ENCODE measurements at regions not wholly inside any gene's neighbourhood (a gene's known extent, or its start where the extent isn't known, plus 50 kb on each side); places are given as distances from the start of the nearest gene placed in this dataset.
"Not testable (repeated sequence)": the region's sequence is repeated elsewhere in the genome, so short reads cannot be mapped to it uniquely, and the experiment has no call there.

DNA sequence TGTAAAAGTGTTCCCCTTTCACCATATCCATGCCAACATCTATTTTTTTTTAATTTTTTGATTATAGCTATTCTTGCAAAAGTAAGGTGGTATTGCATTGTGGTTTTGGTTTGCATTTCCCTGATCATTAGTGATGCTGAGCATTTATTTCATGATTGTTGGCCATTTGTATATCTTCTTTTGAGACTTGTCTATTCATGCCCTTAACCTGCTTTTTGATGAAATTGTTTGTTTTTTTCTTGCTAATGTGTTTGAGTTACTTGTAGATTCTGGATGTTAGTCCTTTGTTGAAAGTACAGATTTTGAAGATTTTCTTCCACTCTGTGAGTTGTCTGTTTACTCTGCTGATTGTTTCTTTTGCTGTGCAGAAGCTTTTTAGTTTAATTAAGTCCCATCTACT lies 233.1 kb downstream of the RBM26 start:
- FAIRE-seq; DNase-seq (ENCODE audit: low read depth); H3K79me2 ChIP-seq (ENCODE audit: insufficient read depth, low read length); H3K4me3 Mint-ChIP-seq (ENCODE audit: unreplicated experiment); H3K9me3 Mint-ChIP-seq (ENCODE audit: unreplicated experiment); H3K36me3 Mint-ChIP-seq (ENCODE audit: low read depth, unreplicated experiment); H3K9me3 ChIP-seq (ENCODE audit: insufficient read depth, low read depth, low read length); H3K4me3 ChIP-seq (ENCODE audit: insufficient read depth, low read depth, low read length); H3K4me1 ChIP-seq (ENCODE audit: insufficient read depth, low read length); H2AFZ ChIP-seq (ENCODE audit: low read depth, low read length); H3K4me1 Mint-ChIP-seq (ENCODE audit: low read depth, unreplicated experiment); H3K27ac Mint-ChIP-seq (ENCODE audit: unreplicated experiment); H3K27me3 Mint-ChIP-seq (ENCODE audit: low read depth, unreplicated experiment); H3K4me2 ChIP-seq (ENCODE audit: low read length); H3K36me3 ChIP-seq (ENCODE audit: insufficient read depth, low read length); H3K27ac ChIP-seq (ENCODE audit: low read depth, low read length); H3K27me3 ChIP-seq (ENCODE audit: insufficient read depth, low read length); H3K9ac ChIP-seq (ENCODE audit: low read length); H4K20me1 ChIP-seq (ENCODE audit: insufficient read depth, low read length): not testable (repeated sequence)

DNA sequence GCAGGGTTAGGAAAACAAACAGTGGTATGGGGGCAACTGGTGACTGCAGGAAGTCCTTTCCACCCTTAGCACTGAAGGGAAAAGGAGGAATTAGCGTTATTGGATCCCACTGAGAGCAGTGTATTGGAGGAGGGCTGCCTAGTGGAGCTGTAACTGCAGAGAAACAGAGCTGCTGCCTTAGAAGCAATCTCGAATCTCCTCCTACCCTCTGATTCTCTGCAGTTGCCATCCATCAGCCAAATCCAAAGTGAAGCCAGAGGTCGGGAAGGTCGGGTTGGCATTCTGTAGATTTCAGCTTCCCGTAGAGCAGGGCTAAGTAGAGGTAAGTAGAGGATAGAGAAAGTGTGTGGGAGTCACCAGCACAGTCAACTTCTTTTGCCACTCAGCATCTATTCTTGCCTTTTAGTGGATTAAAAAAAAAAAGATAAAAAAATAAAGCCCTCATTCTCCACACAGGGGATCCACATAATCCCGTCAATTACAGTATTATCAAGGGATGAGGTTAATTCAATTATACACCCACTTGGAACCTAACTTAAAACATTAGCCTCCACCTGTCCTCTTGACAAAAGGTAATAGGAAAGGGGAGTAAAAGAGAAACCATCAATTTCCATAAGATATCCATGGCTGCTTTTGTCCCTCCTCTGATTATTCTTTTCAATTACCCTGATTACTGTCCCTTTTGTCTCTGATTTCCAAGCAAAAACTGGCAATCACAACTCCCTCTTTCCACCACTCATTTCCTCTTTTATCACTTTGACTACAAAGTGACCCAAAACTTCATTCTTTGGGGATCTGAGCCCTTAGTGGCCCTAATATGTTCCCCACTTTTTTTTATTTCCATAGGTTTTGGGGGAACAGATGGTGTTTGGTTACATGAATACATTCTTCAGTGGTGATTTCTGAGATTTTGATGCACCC lies 234.7 kb downstream of the RBM26 start:
- Histone ChIP-seq H3K4me1 (ENCODE audit: insufficient read depth, low read length) (no peaks in the 10 kb centered on the region), H2AFZ (ENCODE audit: low read depth, low read length) (no peak overlapping the region), H3K79me2 (ENCODE audit: insufficient read depth, low read length) (no peaks in the 10 kb centered on the region), H3K27ac (ENCODE audit: low read depth, low read length) (no peak overlapping the region), H3K27me3 (ENCODE audit: insufficient read depth, low read length) (no peaks in the 10 kb centered on the region), H3K36me3 (ENCODE audit: insufficient read depth, low read length) (no peaks in the 10 kb centered on the region), H3K9ac (ENCODE audit: low read length) (no peak overlapping the region), H3K4me3 (ENCODE audit: insufficient read depth, low read depth, low read length) (no peak overlapping the region), H3K4me2 (ENCODE audit: low read length) (no peak overlapping the region), H4K20me1 (ENCODE audit: insufficient read depth, low read length) (no peaks in the 10 kb centered on the region), H3K9me3 (ENCODE audit: insufficient read depth, low read depth, low read length) (no peaks in the 10 kb centered on the region)
- DNase-seq (ENCODE audit: low read depth) (no peak), FAIRE-seq (no peak)
- Mint-ChIP-seq H3K9me3 (ENCODE audit: unreplicated experiment) (peaks cover 4% of the 10 kb centered on the region), H3K4me1 (ENCODE audit: low read depth, unreplicated experiment) (no peaks in the 10 kb centered on the region), H3K27me3 (ENCODE audit: low read depth, unreplicated experiment) (no peaks in the 10 kb centered on the region), H3K36me3 (ENCODE audit: low read depth, unreplicated experiment) (no peaks in the 10 kb centered on the region), H3K27ac (ENCODE audit: unreplicated experiment) (no peak overlapping the region), H3K4me3 (ENCODE audit: unreplicated experiment) (no peak overlapping the region)
- TF ChIP-seq EZH2 (IDR thresholded peaks at IDR 0.05; ENCODE audit: insufficient read depth, low read length): no peak
- TF ChIP-seq, protein P1, sequence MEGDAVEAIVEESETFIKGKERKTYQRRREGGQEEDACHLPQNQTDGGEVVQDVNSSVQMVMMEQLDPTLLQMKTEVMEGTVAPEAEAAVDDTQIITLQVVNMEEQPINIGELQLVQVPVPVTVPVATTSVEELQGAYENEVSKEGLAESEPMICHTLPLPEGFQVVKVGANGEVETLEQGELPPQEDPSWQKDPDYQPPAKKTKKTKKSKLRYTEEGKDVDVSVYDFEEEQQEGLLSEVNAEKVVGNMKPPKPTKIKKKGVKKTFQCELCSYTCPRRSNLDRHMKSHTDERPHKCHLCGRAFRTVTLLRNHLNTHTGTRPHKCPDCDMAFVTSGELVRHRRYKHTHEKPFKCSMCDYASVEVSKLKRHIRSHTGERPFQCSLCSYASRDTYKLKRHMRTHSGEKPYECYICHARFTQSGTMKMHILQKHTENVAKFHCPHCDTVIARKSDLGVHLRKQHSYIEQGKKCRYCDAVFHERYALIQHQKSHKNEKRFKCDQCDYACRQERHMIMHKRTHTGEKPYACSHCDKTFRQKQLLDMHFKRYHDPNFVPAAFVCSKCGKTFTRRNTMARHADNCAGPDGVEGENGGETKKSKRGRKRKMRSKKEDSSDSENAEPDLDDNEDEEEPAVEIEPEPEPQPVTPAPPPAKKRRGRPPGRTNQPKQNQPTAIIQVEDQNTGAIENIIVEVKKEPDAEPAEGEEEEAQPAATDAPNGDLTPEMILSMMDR (IDR thresholded peaks at IDR 0.05; ENCODE audit: insufficient read depth, low read depth, low read length): no peak

DNA sequence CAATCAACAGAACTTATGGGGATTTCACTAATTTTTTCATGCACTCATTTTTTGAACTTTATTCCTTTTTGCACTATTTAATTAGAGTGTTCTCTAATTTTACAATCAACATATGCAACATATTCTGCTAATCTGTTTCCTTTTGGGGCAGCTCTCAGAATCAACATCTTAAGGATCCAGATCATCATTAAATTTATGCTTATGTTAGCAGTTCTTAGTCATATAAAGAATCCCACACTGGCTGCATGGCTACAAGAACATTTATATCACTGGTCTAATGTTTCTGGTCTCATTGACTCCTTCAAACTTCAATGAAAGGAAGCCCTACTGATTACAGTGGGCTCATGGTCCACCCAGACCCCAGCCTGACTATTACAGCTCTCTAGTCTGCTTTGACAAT lies 245.2 kb downstream of the RBM26 start:
- Histone ChIP-seq H3K79me2 (ENCODE audit: insufficient read depth, low read length) (no peaks in the 10 kb centered on the region), H3K9ac (ENCODE audit: low read length) (no peak overlapping the region), H3K27ac (ENCODE audit: low read depth, low read length) (no peak overlapping the region), H3K4me3 (ENCODE audit: insufficient read depth, low read depth, low read length) (no peak overlapping the region), H3K4me2 (ENCODE audit: low read length) (no peak overlapping the region), H3K36me3 (ENCODE audit: insufficient read depth, low read length) (no peaks in the 10 kb centered on the region), H2AFZ (ENCODE audit: low read depth, low read length) (no peak overlapping the region), H3K27me3 (ENCODE audit: insufficient read depth, low read length) (no peaks in the 10 kb centered on the region), H3K4me1 (ENCODE audit: insufficient read depth, low read length) (no peaks in the 10 kb centered on the region), H3K9me3 (ENCODE audit: insufficient read depth, low read depth, low read length) (no peaks in the 10 kb centered on the region), H4K20me1 (ENCODE audit: insufficient read depth, low read length) (no peaks in the 10 kb centered on the region)
- H3K36me3 Mint-ChIP-seq (ENCODE audit: low read depth, unreplicated experiment): no peaks in the 10 kb centered on the region
- TF ChIP-seq, protein P1 (IDR thresholded peaks at IDR 0.05; ENCODE audit: insufficient read depth, low read depth, low read length): no peak
- no peak overlapping the region for H3K4me3 Mint-ChIP-seq (ENCODE audit: unreplicated experiment)
- FAIRE-seq (no peak), DNase-seq (ENCODE audit: low read depth) (no peak)
- no peaks in the 10 kb centered on the region for H3K4me1 Mint-ChIP-seq (ENCODE audit: low read depth, unreplicated experiment)
- no peaks in the 10 kb centered on the region for H3K27me3 Mint-ChIP-seq (ENCODE audit: low read depth, unreplicated experiment)
- no peaks in the 10 kb centered on the region for H3K9me3 Mint-ChIP-seq (ENCODE audit: unreplicated experiment)
- H3K27ac Mint-ChIP-seq (ENCODE audit: unreplicated experiment): no peak overlapping the region

Measured in astrocyte (in vitro differentiated cells and primary cell).